K562 (cell line): ENCODE measurements at regions not wholly inside any gene's neighbourhood (a gene's known extent, or its start where the extent isn't known, plus 50 kb on each side); places are given as distances from the start of the nearest gene placed in this dataset.

ENCODE experiments used
- ATAC-seq: fragments of 200-7000 bp; cut with Tn5 transposase; 3 replicates; pipeline ENCODE4 v1.9.1; 2020; ENCODE audit warnings: moderate library complexity
- BruUV-seq: library from RNA; stranded (reverse); fragments of 400-500 nt; replicated peaks from 2 replicates; lab custom pipeline; 2021; lab: Mats Ljungman, UMichigan
- CTCF ChIA-PET: fragments of 300-600 bp; formaldehyde crosslinking; extraction: SDS; loops from one replicate; lab custom pipeline; 2021; ENCODE audit warnings: low intra/inter-chr PET ratio; lab: Yijun Ruan, JAX
- POLR2A ChIA-PET: fragments of 300-600, 350-650 bp; sonication (Branson Sonifier 250); formaldehyde crosslinking; extraction: SDS; loops from one replicate; lab custom pipeline; 2021; ENCODE audit warnings: antibody characterized with exemption, inconsistent platforms; lab: Yijun Ruan, JAX
- DNase-seq, 4 experiments: peaks; one replicate each; pipeline versions ENCODE4 v3.0.0 to v3.0.0-alpha.2; 2011 to 2018; ENCODE audit warnings: low spot score in 3 of 4, mixed read lengths in 3 of 4; ENCODE audit errors: extremely low read depth in 1 of 4
- FAIRE-seq: peaks from 2 replicates; lab custom pipeline; 2011; peaks lifted over from hg19 to GRCh38; lab: Jason Lieb, UNC
- H2AFZ ChIP-seq: 2 replicates; pipeline ENCODE4 v1.6.0; 2011; ENCODE audit warnings: low read depth, low read length, control low read depth, inconsistent platforms
- H3K27ac ChIP-seq: fragments of 200-600 bp; 3 replicates; pipeline ENCODE4 v1.8.0; 2011; ENCODE audit warnings: low read depth, mild to moderate bottlenecking, control low read depth, inconsistent platforms, low read length, moderate library complexity, mixed read lengths; ENCODE audit errors: extremely low read depth
- H3K27me3 ChIP-seq, 2 experiments: fragments of 300-600 bp in 1 of 2; 2 replicates in 1 of 2; 3 replicates in 1 of 2; pipeline versions ENCODE4 v1.6.0 to v1.8.0; 2011; ENCODE audit warnings: inconsistent platforms in 2 of 2, low read length in 2 of 2, mild to moderate bottlenecking in 1 of 2, mixed read lengths in 1 of 2, moderate library complexity in 1 of 2; ENCODE audit not compliant: control insufficient read depth in 2 of 2, insufficient read depth in 2 of 2
- H3K36me3 ChIP-seq: fragments of 300-600 bp; 3 replicates; pipeline ENCODE4 v1.8.0; 2011; ENCODE audit warnings: mild to moderate bottlenecking, low read length, inconsistent platforms; ENCODE audit not compliant: control insufficient read depth, insufficient read depth
- H3K4me1 ChIP-seq, 2 experiments: fragments of 200-600 bp in 1 of 2; replicated peaks in 1 of 2; 2 replicates in 1 of 2; 3 replicates in 1 of 2; pipeline versions ENCODE4 v1.5.1 to v1.8.0; 2011; ENCODE audit warnings: inconsistent platforms in 2 of 2, low read length in 2 of 2, mild to moderate bottlenecking in 1 of 2, mixed read lengths in 1 of 2, moderate library complexity in 1 of 2; ENCODE audit not compliant: control insufficient read depth in 2 of 2, insufficient read depth in 2 of 2
- H3K4me2 ChIP-seq: 2 replicates; pipeline ENCODE4 v1.6.1; 2011; ENCODE audit warnings: low read length, control low read depth, inconsistent platforms, mixed read lengths; ENCODE audit not compliant: insufficient read depth
- H3K4me3 ChIP-seq: fragments of 200-600 bp; sonication (generic), shearing (Covaris generic); 2 replicates; pipeline ENCODE4 v1.5.1; 2016; ENCODE audit warnings: control low read depth, inconsistent platforms
- H3K79me2 ChIP-seq: fragments of 200-600 bp; 3 replicates; pipeline ENCODE4 v1.8.0; 2011; ENCODE audit warnings: low read length, inconsistent platforms; ENCODE audit not compliant: control insufficient read depth, insufficient read depth
- H3K9ac ChIP-seq, 2 experiments: 2 replicates each; pipeline versions ENCODE4 v1.6.0 to v1.6.1; 2011; ENCODE audit warnings: low read depth in 2 of 2, low read length in 2 of 2, control low read depth in 1 of 2, inconsistent platforms in 1 of 2, mild to moderate bottlenecking in 1 of 2, mixed read lengths in 1 of 2; ENCODE audit not compliant: insufficient read depth in 1 of 2
- H3K9me1 ChIP-seq: one replicate; pipeline ENCODE4 v1.6.0; 2011; ENCODE audit warnings: inconsistent platforms, mild to moderate bottlenecking, low read length, moderate library complexity; ENCODE audit not compliant: control insufficient read depth, insufficient read depth
- H3K9me3 ChIP-seq: replicated peaks from 2 replicates; pipeline ENCODE4 v1.5.1; 2011; ENCODE audit warnings: low read depth, low read length, inconsistent platforms; ENCODE audit not compliant: control insufficient read depth, insufficient read depth
- H4K20me1 ChIP-seq: replicated peaks from 2 replicates; pipeline ENCODE4 v1.6.1; 2011; ENCODE audit warnings: low read length, inconsistent platforms, mixed read lengths; ENCODE audit not compliant: control insufficient read depth, insufficient read depth
- C11orf30 ChIP-seq: fragments of 450-650 bp; IDR thresholded peaks from 2 replicates; pipeline ENCODE4 v1.6.1; 2016; ENCODE audit warnings: low read depth, mild to moderate bottlenecking
- HDGF ChIP-seq: fragments of 450-650 bp; IDR thresholded peaks from 2 replicates; pipeline ENCODE4 v1.6.1; 2016
- MAFG ChIP-seq: fragments of 450-650 bp; conservative IDR thresholded peaks from 2 replicates; pipeline ENCODE4 v1.6.1; 2016; ENCODE audit warnings: missing genetic modification characterization, missing compliant biosample characterization
- NFATC3 ChIP-seq: fragments of 450-650 bp; IDR thresholded peaks from 2 replicates; pipeline ENCODE4 v1.6.1; 2017; ENCODE audit warnings: mild to moderate bottlenecking
- NFE2 ChIP-seq: IDR thresholded peaks from 2 replicates; pipeline ENCODE4 v1.6.1; 2014; ENCODE audit warnings: antibody characterized with exemption, low read depth
- NFIC ChIP-seq: fragments of 450-650 bp; IDR thresholded peaks from 2 replicates; pipeline ENCODE4 v1.6.1; 2017; ENCODE audit warnings: mild to moderate bottlenecking, inconsistent platforms
- RBM22 ChIP-seq: fragments of 200-400 bp; formaldehyde crosslinking; IDR thresholded peaks from 2 replicates; pipeline ENCODE4 v1.6.1; 2018; ENCODE audit warnings: low read length, low read depth; ENCODE audit not compliant: poor library complexity, severe bottlenecking
- SAP30 ChIP-seq: fragments of 200-600 bp; sonication (generic); IDR thresholded peaks from 2 replicates; pipeline ENCODE4 v1.6.1; 2012; ENCODE audit warnings: borderline replicate concordance, low read depth, mild to moderate bottlenecking, moderate library complexity, low read length, control low read depth, inconsistent platforms; ENCODE audit not compliant: insufficient read depth, poor library complexity, severe bottlenecking
- ZFP30 ChIP-seq: fragments of 250-450 bp; sonication (Bioruptor Pico); IDR thresholded peaks from 2 replicates; pipeline ENCODE4 v1.8.0; 2022; ENCODE audit warnings: moderate library complexity, mild to moderate bottlenecking, inconsistent platforms, borderline replicate concordance
- ZNF316 ChIP-seq: fragments of 450-650 bp; IDR thresholded peaks from 2 replicates; pipeline ENCODE4 v1.6.1; 2016
- WGBS: fragments of 100-300 bp; shearing (Covaris generic); methylation state at CpG from one replicate; pipeline ENCODE4 v1.1.6; 2016; ENCODE audit warnings: low coverage, mixed read lengths; ENCODE audit not compliant: insufficient coverage; ENCODE audit errors: missing lambda C conversion rate; 5-methylcytosine and 5-hydroxymethylcytosine counted together
- in situ Hi-C: fragments of 300-500 bp; cut with MboI; formaldehyde crosslinking; loops from 4 replicates; pipeline ENCODE4 v1.15.0; 2018; ENCODE audit warnings: inconsistent platforms, mixed read lengths
- intact Hi-C: fragments of 100-400 bp; cut with micrococcal nuclease; formaldehyde crosslinking; loops from 2 replicates; pipeline ENCODE4 v1.14.2; 2022
- TF ChIP-seq, protein P1 (sequence below): IDR thresholded peaks from 2 replicates; pipeline ENCODE4 v1.6.1; 2014; ENCODE audit warnings: antibody characterized with exemption

- 13% methylated on average over 1 of the region's 1 CpG for whole genome bisulfite sequencing
- no TSS peak for BruUV-seq
Measured at GRCh38 chr18:30404422-30404821, 638.1 kb downstream of the DSC3 start.

GRCh38 chr18:30403278-30403677 lies 639.3 kb downstream of the DSC3 start:
- H3K4me1 ChIP-seq, result no peaks in the 10 kb centered on the region
- no peak for FAIRE-seq
- no peak overlapping the region for H3K27ac ChIP-seq
- 0% methylated on average over 3 of the region's 3 CpGs for WGBS
- H3K9me3 ChIP-seq, result no peaks in the 10 kb centered on the region
- ATAC-seq, result no peak
- in situ Hi-C loops, result no loop called here
- H3K9me1 ChIP-seq, result no peaks in the 10 kb centered on the region
- TF ChIP-seq, protein P1, sequence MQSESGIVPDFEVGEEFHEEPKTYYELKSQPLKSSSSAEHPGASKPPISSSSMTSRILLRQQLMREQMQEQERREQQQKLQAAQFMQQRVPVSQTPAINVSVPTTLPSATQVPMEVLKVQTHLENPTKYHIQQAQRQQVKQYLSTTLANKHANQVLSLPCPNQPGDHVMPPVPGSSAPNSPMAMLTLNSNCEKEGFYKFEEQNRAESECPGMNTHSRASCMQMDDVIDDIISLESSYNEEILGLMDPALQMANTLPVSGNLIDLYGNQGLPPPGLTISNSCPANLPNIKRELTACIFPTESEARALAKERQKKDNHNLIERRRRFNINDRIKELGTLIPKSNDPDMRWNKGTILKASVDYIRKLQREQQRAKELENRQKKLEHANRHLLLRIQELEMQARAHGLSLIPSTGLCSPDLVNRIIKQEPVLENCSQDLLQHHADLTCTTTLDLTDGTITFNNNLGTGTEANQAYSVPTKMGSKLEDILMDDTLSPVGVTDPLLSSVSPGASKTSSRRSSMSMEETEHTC, result no peak
- TF ChIP-seq NFE2 (peak; percentile 47), NFATC3 (no peak), ZNF316 (peak; percentile 81), MAFG (tag) (peak; percentile 52; the same call in 1 of the 2 replicates), ZFP30 (CRISPR knock-in tag) (no peak), C11orf30 (peak; percentile 53), HDGF (no peak), RBM22 (no peak)
- H3K27me3 ChIP-seq, result no peaks in the 10 kb centered on the region
- H3K4me3 ChIP-seq, result no peak overlapping the region
- no peaks in the 10 kb centered on the region for H3K79me2 ChIP-seq
- no peak for DNase-seq
- no peaks in the 10 kb centered on the region for H3K36me3 ChIP-seq
- ChIA-PET POLR2A (no interaction called here), CTCF (no interaction called here)
- intact Hi-C loops, result no loop called here
- H3K9ac ChIP-seq, result no peak overlapping the region
- peak overlapping the region; percentile 7; the same call in 1 of the 2 replicates for H2AFZ ChIP-seq
- no peak overlapping the region for H3K4me2 ChIP-seq
- H4K20me1 ChIP-seq, result no peaks in the 10 kb centered on the region
- BruUV-seq, result no TSS peak

More at GRCh38 chr18:30404422-30404821, 638.1 kb downstream of the DSC3 start:
- no peaks in the 10 kb centered on the region for H3K79me2 ChIP-seq
- no peak overlapping the region for H3K9ac ChIP-seq
- H3K9me1 ChIP-seq, result no peaks in the 10 kb centered on the region
- H3K9me3 ChIP-seq, result no peaks in the 10 kb centered on the region
- H3K27me3 ChIP-seq, result no peaks in the 10 kb centered on the region
- in situ Hi-C loops, result no loop called here
- ChIA-PET CTCF (no interaction called here), POLR2A (no interaction called here)
- no peaks in the 10 kb centered on the region for H3K4me1 ChIP-seq
- H3K36me3 ChIP-seq, result no peaks in the 10 kb centered on the region
- no peak overlapping the region for H3K4me3 ChIP-seq
- no peak for ATAC-seq
- TF ChIP-seq NFIC, result peak; percentile 82
- no peak for TF ChIP-seq SAP30
- TF ChIP-seq, all 486 proteins: peak for 1
- no peaks in the 10 kb centered on the region for H4K20me1 ChIP-seq
- H3K27ac ChIP-seq, result no peak overlapping the region
- no peak overlapping the region for H3K4me2 ChIP-seq
- DNase-seq, result no peak
- no peak for FAIRE-seq
- H2AFZ ChIP-seq, result no peak overlapping the region
- intact Hi-C loops, result no loop called here
